HCT116 (cell line): ENCODE measurements at regions not wholly inside any gene's neighbourhood (a gene's known extent, or its start where the extent isn't known, plus 50 kb on each side); places are given as distances from the start of the nearest gene placed in this dataset.

Source experiments
- ATAC-seq: fragments of 200-7000 bp; cut with Tn5 transposase; 2 replicates; pipeline ENCODE4 v1.9.1; 2020; ENCODE audit warnings: mild to moderate bottlenecking, moderate library complexity
- BruUV-seq: library from RNA; stranded (reverse); fragments of 400-500 nt; replicated peaks from 2 replicates; lab custom pipeline; 2021; lab: Mats Ljungman, UMichigan
- CTCF ChIA-PET: fragments of 300-600 bp; sonication (Branson Sonifier 250); formaldehyde crosslinking; loops from one replicate; lab custom pipeline; 2021; ENCODE audit warnings: antibody characterized with exemption; lab: Charles Lee
- POLR2A ChIA-PET: fragments of 300-600, 350-600 bp; sonication (Branson Sonifier 250); formaldehyde crosslinking; loops from one replicate; lab custom pipeline; 2021; ENCODE audit warnings: antibody characterized with exemption; lab: Charles Lee
- RAD21 ChIA-PET, 2 experiments: fragments of 300-600 bp; sonication (Branson Sonifier 250); formaldehyde crosslinking; loops; one replicate each; lab custom pipeline; 2023; ENCODE audit warnings: low total read pairs in 2 of 2; ENCODE audit not compliant: uncharacterized antibody in 2 of 2, unreplicated experiment in 2 of 2, low non-redundant PET in 1 of 2; lab: Charles Lee
- DNase-seq: peaks from one replicate; pipeline ENCODE4 v3.0.0-alpha.2; 2010; ENCODE audit warnings: low read depth, low spot score
- H2AFZ ChIP-seq: fragments of 200-600 bp; shearing (Covaris generic), sonication (generic); 2 replicates; pipeline ENCODE4 v1.6.1; 2017; ENCODE audit warnings: low read depth, mixed run types, mixed read lengths, antibody characterized with exemption, low read length; ENCODE audit not compliant: poor library complexity, severe bottlenecking
- H3K27ac ChIP-seq: 2 replicates; pipeline ENCODE4 v1.5.1; 2012; ENCODE audit warnings: low read depth, low read length
- H3K27me3 ChIP-seq: fragments of 200-600 bp; sonication (generic); 2 replicates; pipeline ENCODE4 v1.6.1; 2016; ENCODE audit warnings: mixed run types, low read length, mixed read lengths; ENCODE audit not compliant: insufficient read depth
- H3K36me3 ChIP-seq, 2 experiments: fragments of 200-500 bp in 1 of 2; fragments of 200-600 bp in 1 of 2; sonication (Bioruptor generic) in 1 of 2; sonication (generic) in 1 of 2; 2 replicates each; pipeline versions ENCODE4 v1.5.1 to v1.6.1; 2014 to 2016; ENCODE audit warnings: low read length in 2 of 2, inconsistent platforms in 1 of 2, mixed read lengths in 1 of 2, mixed run types in 1 of 2; ENCODE audit not compliant: insufficient read depth in 2 of 2, control insufficient read depth in 1 of 2
- H3K4me1 ChIP-seq, 2 experiments: fragments of 200-600 bp in 1 of 2; sonication (generic) in 1 of 2; 2 replicates each; pipeline versions ENCODE4 v1.5.1 to v1.6.1; 2012 to 2017; ENCODE audit warnings: low read length in 2 of 2, inconsistent platforms in 1 of 2, mild to moderate bottlenecking in 1 of 2, mixed read lengths in 1 of 2, mixed run types in 1 of 2, moderate library complexity in 1 of 2; ENCODE audit not compliant: insufficient read depth in 2 of 2, control insufficient read depth in 1 of 2
- H3K4me2 ChIP-seq: fragments of 200-600 bp; sonication (generic); 2 replicates; pipeline ENCODE4 v1.6.1; 2017; ENCODE audit warnings: mixed run types, low read length, mixed read lengths
- H3K4me3 ChIP-seq, 2 experiments: fragments of 200-600 bp in 1 of 2; sonication (generic) in 1 of 2; replicated peaks in 1 of 2; 2 replicates each; pipeline ENCODE4 v1.5.1; 2011 to 2016; ENCODE audit warnings: low read length in 2 of 2, control low read depth in 1 of 2, low read depth in 1 of 2, mild to moderate bottlenecking in 1 of 2, mixed read lengths in 1 of 2, mixed run types in 1 of 2
- H3K79me2 ChIP-seq: fragments of 200-600 bp; sonication (generic); 2 replicates; pipeline ENCODE4 v1.6.1; 2017; ENCODE audit warnings: mild to moderate bottlenecking, mixed run types, low read length, moderate library complexity, mixed read lengths; ENCODE audit not compliant: insufficient read depth
- H3K9ac ChIP-seq: fragments of 200-600 bp; sonication (generic); 2 replicates; pipeline ENCODE4 v1.6.1; 2016; ENCODE audit warnings: low read length, mixed read lengths
- H3K9me2 ChIP-seq: fragments of 200-600 bp; sonication (generic), shearing (Covaris generic); 2 replicates; pipeline ENCODE4 v1.6.1; 2017; ENCODE audit warnings: mixed run types, mild to moderate bottlenecking, moderate library complexity; ENCODE audit not compliant: insufficient read depth
- H3K9me3 ChIP-seq, 2 experiments: fragments of 200-500 bp in 1 of 2; fragments of 200-600 bp in 1 of 2; sonication (Bioruptor generic) in 1 of 2; sonication (generic) in 1 of 2; 2 replicates each; pipeline ENCODE4 v1.6.1; 2014 to 2017; ENCODE audit warnings: low read length in 2 of 2, mixed read lengths in 2 of 2, inconsistent platforms in 1 of 2, low read depth in 1 of 2, mild to moderate bottlenecking in 1 of 2, mixed run types in 1 of 2, moderate library complexity in 1 of 2; ENCODE audit not compliant: control insufficient read depth in 1 of 2, insufficient read depth in 1 of 2
- H4K20me1 ChIP-seq: fragments of 200-600 bp; sonication (generic), shearing (Covaris generic); 2 replicates; pipeline ENCODE4 v1.6.1; 2017; ENCODE audit warnings: mixed run types, mild to moderate bottlenecking, moderate library complexity; ENCODE audit not compliant: insufficient read depth
- ATF3 ChIP-seq: IDR thresholded peaks from 2 replicates; pipeline ENCODE4 v1.6.1; 2012
- CBX3 ChIP-seq: IDR thresholded peaks from 2 replicates; pipeline ENCODE4 v1.6.1; 2012; ENCODE audit warnings: low read depth
- CEBPB ChIP-seq: IDR thresholded peaks from 2 replicates; pipeline ENCODE4 v1.6.1; 2012; ENCODE audit warnings: low read depth
- CTCF ChIP-seq, 3 experiments: fragments of 200-600 bp in 1 of 3; sonication (generic) in 1 of 3; IDR thresholded peaks in 2 of 3; conservative IDR thresholded peaks in 1 of 3; 2 replicates each; pipeline ENCODE4 v1.5.1; 2012 to 2017; ENCODE audit warnings: low read depth in 2 of 3, low read length in 2 of 3, antibody characterized with exemption in 1 of 3, borderline replicate concordance in 1 of 3, control low read depth in 1 of 3, mild to moderate bottlenecking in 1 of 3, mixed read lengths in 1 of 3, mixed run types in 1 of 3, moderate library complexity in 1 of 3; ENCODE audit not compliant: insufficient read depth in 1 of 3
- EGR1 ChIP-seq: IDR thresholded peaks from 2 replicates; pipeline ENCODE4 v1.6.1; 2012; ENCODE audit warnings: low read depth
- ELF1 ChIP-seq: IDR thresholded peaks from 2 replicates; pipeline ENCODE4 v1.6.1; 2012; ENCODE audit warnings: low read depth, borderline replicate concordance
- EZH2 ChIP-seq: fragments of 200-600 bp; sonication (generic); IDR thresholded peaks from 2 replicates; pipeline ENCODE4 v1.6.1; 2017; ENCODE audit warnings: antibody characterized with exemption, mixed run types
- FOSL1 ChIP-seq: IDR thresholded peaks from 2 replicates; pipeline ENCODE4 v1.6.1; 2012; ENCODE audit warnings: low read depth
- JUND ChIP-seq: IDR thresholded peaks from 2 replicates; pipeline ENCODE4 v1.6.1; 2012
- POLR2AphosphoS5 ChIP-seq: IDR thresholded peaks from 2 replicates; pipeline ENCODE4 v1.6.1; 2011; ENCODE audit warnings: mild to moderate bottlenecking, low read depth, low read length, moderate library complexity
- REST ChIP-seq: IDR thresholded peaks from 2 replicates; pipeline ENCODE4 v1.6.1; 2012; ENCODE audit warnings: low read depth
- SRF ChIP-seq: IDR thresholded peaks from 2 replicates; pipeline ENCODE4 v1.6.1; 2012; ENCODE audit warnings: low read depth
- TCF7L2 ChIP-seq: IDR thresholded peaks from 2 replicates; pipeline ENCODE4 v1.7.0; 2011; ENCODE audit warnings: borderline replicate concordance, inconsistent platforms; ENCODE audit not compliant: insufficient read depth, insufficient read length; ENCODE audit errors: extremely low read depth
- YY1 ChIP-seq: IDR thresholded peaks from 2 replicates; pipeline ENCODE4 v1.6.1; 2011; ENCODE audit warnings: low read length, low read depth, moderate library complexity, mild to moderate bottlenecking; ENCODE audit not compliant: insufficient replicate concordance; ENCODE audit errors: extremely low read depth
- ZBTB33 ChIP-seq: IDR thresholded peaks from 2 replicates; pipeline ENCODE4 v1.6.1; 2011; ENCODE audit warnings: mild to moderate bottlenecking, low read length, moderate library complexity; ENCODE audit not compliant: insufficient replicate concordance; ENCODE audit errors: extremely low read depth
- ZFX ChIP-seq: fragments of 450-650 bp; IDR thresholded peaks from 2 replicates; pipeline ENCODE4 v1.6.1; 2017
- ZNF274 ChIP-seq: fragments of 200-500 bp; sonication (Bioruptor generic); IDR thresholded peaks from 2 replicates; pipeline ENCODE4 v1.6.1; 2014; ENCODE audit warnings: mild to moderate bottlenecking, low read depth, low read length, inconsistent platforms
- intact Hi-C: fragments of 100-400 bp; cut with micrococcal nuclease; formaldehyde crosslinking; loops from 2 replicates; pipeline ENCODE4 v1.10.0; 2022

GRCh38 chr10:131638880-131639278, 261.9 kb upstream of the PPP2R2D start:
- no peak overlapping the region for H3K4me3 ChIP-seq
- no peaks in the 10 kb centered on the region for H3K9me2 ChIP-seq
- CTCF ChIA-PET, result no interaction called here
- H3K27ac ChIP-seq, result no peak overlapping the region
- no peak overlapping the region for H3K4me2 ChIP-seq
- ATAC-seq, result no peak
- peaks cover 0 to 5% of the 10 kb centered on the region in 2 experiments; a peak in 1 of 4 replicates for H3K4me1 ChIP-seq
- no TSS peak for BruUV-seq
- H4K20me1 ChIP-seq, result no peaks in the 10 kb centered on the region
- H3K79me2 ChIP-seq, result no peaks in the 10 kb centered on the region
- RAD21 ChIA-PET, result no interaction called here
- POLR2A ChIA-PET, result no interaction called here
- H3K27me3 ChIP-seq, result no peaks in the 10 kb centered on the region
- DNase-seq, result no peak
- intact Hi-C loops, result no loop called here
- no peak overlapping the region for H2AFZ ChIP-seq
- TF ChIP-seq ZNF274 (no peak), SRF (no peak), TCF7L2 (no peak), REST (no peak), FOSL1 (no peak), CEBPB (no peak), POLR2AphosphoS5 (no peak), EGR1 (no peak), EZH2 (no peak), YY1 (no peak), ZFX (no peak), CTCF (IDR thresholded peaks at IDR 0.05 in 2 of 3, conservative IDR thresholded peaks at IDR 0.05 in 1 of 3; ENCODE audit: borderline replicate concordance in 1 of 3, insufficient read depth in 1 of 3, low read depth in 2 of 3, low read length in 2 of 3) (no peak), ATF3 (no peak), ZBTB33 (no peak), CBX3 (no peak), JUND (no peak), ELF1 (no peak)
- TF ChIP-seq, all 23 proteins: peak for 0
- H3K36me3 ChIP-seq, result no peaks in the 10 kb centered on the region
- no peak overlapping the region for H3K9ac ChIP-seq
- no peaks in the 10 kb centered on the region for H3K9me3 ChIP-seq
